ENCODE measurements at regions not wholly inside any gene's neighbourhood (a gene's known extent, or its start where the extent isn't known, plus 50 kb on each side); places are given as distances from the start of the nearest gene placed in this dataset.

GRCh38 chr9:89749500-89750116, 144.8 kb downstream of the GADD45G start:
- DNase-seq (no peak), ATAC-seq (ENCODE audit: low read depth in 2 of 2) (no peak)
- Mint-ChIP-seq H3K4me3 (no peak overlapping the region), H3K36me3 (no peaks in the 10 kb centered on the region), H3K9me3 (peaks cover 0 to 4% (median 0%) of the 10 kb centered on the region in 7 donors), H3K4me1 (peaks cover 9 to 22% (median 22%) of the 10 kb centered on the region in 3 donors), H3K27me3 (no peaks in the 10 kb centered on the region), H3K27ac (peak overlapping the region in 1 of 6 donors; percentile 10)

GRCh38 chr9:89750117-89750791, 145.4 kb downstream of the GADD45G start:
- no peak for DNase-seq
- no peak overlapping the region for H3K27ac Mint-ChIP-seq
- no peak for ATAC-seq (ENCODE audit: low read depth in 2 of 2)
- peaks cover 0 to 4% (median 0%) of the 10 kb centered on the region in 7 donors for H3K9me3 Mint-ChIP-seq
- H3K27me3 Mint-ChIP-seq, result no peaks in the 10 kb centered on the region
- no peak overlapping the region for H3K4me3 Mint-ChIP-seq
- H3K36me3 Mint-ChIP-seq, result no peaks in the 10 kb centered on the region
- peaks cover 8 to 21% (median 20%) of the 10 kb centered on the region in 3 donors for H3K4me1 Mint-ChIP-seq

GRCh38 chr9:89751079-89751825, 146.4 kb downstream of the GADD45G start:
- peaks cover 0 to 15% (median 15%) of the 10 kb centered on the region in 3 donors for H3K4me1 Mint-ChIP-seq
- DNase-seq (no peak), ATAC-seq (ENCODE audit: low read depth in 2 of 2) (no peak)
- peaks cover 0 to 4% (median 0%) of the 10 kb centered on the region in 7 donors for H3K9me3 Mint-ChIP-seq
- no peaks in the 10 kb centered on the region for H3K27me3 Mint-ChIP-seq
- no peak overlapping the region for H3K27ac Mint-ChIP-seq
- H3K36me3 Mint-ChIP-seq, result no peaks in the 10 kb centered on the region
- peak overlapping the region in 1 of 8 donors; percentile 50 for H3K4me3 Mint-ChIP-seq

GRCh38 chr9:89752154-89752553, 147.3 kb downstream of the GADD45G start:
- no peaks in the 10 kb centered on the region for H3K27me3 Mint-ChIP-seq
- no peak overlapping the region for H3K27ac Mint-ChIP-seq
- no peaks in the 10 kb centered on the region for H3K36me3 Mint-ChIP-seq
- peaks cover 0 to 15% (median 13%) of the 10 kb centered on the region in 3 donors for H3K4me1 Mint-ChIP-seq
- H3K9me3 Mint-ChIP-seq, result peaks cover 0 to 4% (median 0%) of the 10 kb centered on the region in 7 donors
- DNase-seq (no peak), ATAC-seq (ENCODE audit: low read depth in 2 of 2) (no peak)
- H3K4me3 Mint-ChIP-seq, result no peak overlapping the region

- Mint-ChIP-seq H3K36me3 (no peaks in the 10 kb centered on the region), H3K4me1 (peaks cover 0 to 12% (median 9%) of the 10 kb centered on the region in 3 donors), H3K9me3 (peaks cover 0 to 4% (median 0%) of the 10 kb centered on the region in 7 donors), H3K27ac (peak overlapping the region in 2 of 6 donors; percentile 59 to 63), H3K4me3 (no peak overlapping the region), H3K27me3 (peaks cover 0 to 5% (median 0%) of the 10 kb centered on the region in 3 donors)
- ATAC-seq (ENCODE audit: low read depth in 2 of 2), result peak in 1 of 2 donors; percentile 28
- DNase-seq, result no peak
Measured at GRCh38 chr9:89753472-89754055, 148.8 kb downstream of the GADD45G start.

GRCh38 chr9:89754193-89754592, 149.4 kb downstream of the GADD45G start:
- no peak overlapping the region for H3K27ac Mint-ChIP-seq

GRCh38 chr9:89755821-89756220, 151.0 kb downstream of the GADD45G start:
- Mint-ChIP-seq H3K27ac (no peak overlapping the region), H3K9me3 (no peaks in the 10 kb centered on the region), H3K4me3 (no peak overlapping the region), H3K4me1 (peaks cover 4 to 7% (median 6%) of the 10 kb centered on the region in 3 donors), H3K36me3 (no peaks in the 10 kb centered on the region), H3K27me3 (peaks cover 0 to 11% (median 4%) of the 10 kb centered on the region in 3 donors)
- no peak for DNase-seq
- ATAC-seq (ENCODE audit: low read depth in 2 of 2), result no peak

More at GRCh38 chr9:89754193-89754592, 149.4 kb downstream of the GADD45G start:
- DNase-seq (no peak), ATAC-seq (ENCODE audit: low read depth in 2 of 2) (no peak)
- H3K9me3 Mint-ChIP-seq, result peaks cover 0 to 4% (median 0%) of the 10 kb centered on the region in 7 donors
- H3K27me3 Mint-ChIP-seq, result peaks cover 0 to 5% (median 0%) of the 10 kb centered on the region in 3 donors
- no peak overlapping the region for H3K4me3 Mint-ChIP-seq
- no peaks in the 10 kb centered on the region for H3K36me3 Mint-ChIP-seq
- H3K4me1 Mint-ChIP-seq, result peaks cover 0 to 8% (median 5%) of the 10 kb centered on the region in 3 donors

- no peak for DNase-seq
- ATAC-seq (ENCODE audit: low read depth in 2 of 2), result no peak
- Mint-ChIP-seq H3K27ac (peak overlapping the region in 1 of 6 donors; percentile 70), H3K4me3 (no peak overlapping the region), H3K27me3 (peaks cover 0 to 11% (median 4%) of the 10 kb centered on the region in 3 donors), H3K36me3 (no peaks in the 10 kb centered on the region), H3K9me3 (no peaks in the 10 kb centered on the region), H3K4me1 (peaks cover 4 to 6% (median 5%) of the 10 kb centered on the region in 3 donors)
Measured at GRCh38 chr9:89756891-89757537, 152.2 kb downstream of the GADD45G start.

- ATAC-seq (ENCODE audit: low read depth in 2 of 2) (no peak), DNase-seq (no peak)
- peaks cover 4 to 6% (median 5%) of the 10 kb centered on the region in 3 donors for H3K4me1 Mint-ChIP-seq
- H3K27ac Mint-ChIP-seq, result no peak overlapping the region
- H3K27me3 Mint-ChIP-seq, result peaks cover 0 to 11% (median 4%) of the 10 kb centered on the region in 3 donors
- H3K4me3 Mint-ChIP-seq, result no peak overlapping the region
- H3K36me3 Mint-ChIP-seq, result no peaks in the 10 kb centered on the region
- H3K9me3 Mint-ChIP-seq, result no peaks in the 10 kb centered on the region
Measured at GRCh38 chr9:89757776-89758528, 153.1 kb downstream of the GADD45G start.

GRCh38 chr9:89759572-89759971, 154.8 kb downstream of the GADD45G start:
- DNase-seq, result no peak
- ATAC-seq (ENCODE audit: low read depth in 2 of 2), result no peak
- Mint-ChIP-seq H3K9me3 (no peaks in the 10 kb centered on the region), H3K4me3 (no peak overlapping the region), H3K36me3 (no peaks in the 10 kb centered on the region), H3K4me1 (peaks cover 4 to 12% (median 5%) of the 10 kb centered on the region in 3 donors), H3K27me3 (peaks cover 0 to 11% (median 4%) of the 10 kb centered on the region in 3 donors), H3K27ac (no peak overlapping the region)

- Mint-ChIP-seq H3K36me3 (no peaks in the 10 kb centered on the region), H3K27ac (no peak overlapping the region), H3K4me1 (peaks cover 4 to 12% (median 5%) of the 10 kb centered on the region in 3 donors), H3K4me3 (no peak overlapping the region), H3K27me3 (peaks cover 0 to 11% (median 4%) of the 10 kb centered on the region in 3 donors), H3K9me3 (no peaks in the 10 kb centered on the region)
- DNase-seq (no peak), ATAC-seq (ENCODE audit: low read depth in 2 of 2) (no peak)
Measured at GRCh38 chr9:89760123-89760522, 155.3 kb downstream of the GADD45G start.

GRCh38 chr9:89764217-89764616, 159.4 kb downstream of the GADD45G start:
- H3K9me3 Mint-ChIP-seq, result no peaks in the 10 kb centered on the region
- ATAC-seq (ENCODE audit: low read depth in 2 of 2) (no peak), DNase-seq (no peak)
- H3K36me3 Mint-ChIP-seq, result no peaks in the 10 kb centered on the region
- H3K27me3 Mint-ChIP-seq, result peaks cover 0 to 6% (median 4%) of the 10 kb centered on the region in 3 donors
- H3K27ac Mint-ChIP-seq, result peak overlapping the region in 2 of 6 donors; percentile 30 to 80
- peaks cover 4 to 12% (median 5%) of the 10 kb centered on the region in 3 donors for H3K4me1 Mint-ChIP-seq
- no peak overlapping the region for H3K4me3 Mint-ChIP-seq
